Endothelial cell of umbilical vein (primary cell): ENCODE measurements at regions not wholly inside any gene's neighbourhood (a gene's known extent, or its start where the extent isn't known, plus 50 kb on each side); places are given as distances from the start of the nearest gene placed in this dataset.

Experiments used
- BruUV-seq: library from RNA; stranded (reverse); fragments of 400-500 nt; replicated peaks from 2 replicates; lab custom pipeline; 2021; lab: Mats Ljungman, UMichigan
- CTCF ChIA-PET: fragments of 300-600, 350-600 bp; sonication (Branson Sonifier 250); formaldehyde crosslinking; loops from one replicate; lab custom pipeline; 2021; ENCODE audit warnings: antibody characterized with exemption, inconsistent platforms; lab: Charles Lee
- POLR2A ChIA-PET: fragments of 300-600, 350-600 bp; sonication (Branson Sonifier 250); formaldehyde crosslinking; loops from one replicate; lab custom pipeline; 2021; ENCODE audit warnings: antibody characterized with exemption, inconsistent platforms; lab: Charles Lee
- DNase-seq: peaks from one replicate; pipeline ENCODE4 v3.0.0-alpha.2; 2011; ENCODE audit warnings: low read depth, low spot score
- FAIRE-seq: peaks from 2 replicates; lab custom pipeline; 2011; peaks lifted over from hg19 to GRCh38; lab: Jason Lieb, UNC
- H2AFZ ChIP-seq: 2 replicates; pipeline ENCODE4 v1.6.0; 2012; ENCODE audit warnings: low read depth, low read length, control low read depth, inconsistent platforms
- H3K27ac ChIP-seq: 2 replicates; pipeline ENCODE4 v1.5.1; 2011; ENCODE audit warnings: low read depth, mild to moderate bottlenecking, control low read depth, low read length, moderate library complexity; ENCODE audit not compliant: insufficient read depth
- H3K27me3 ChIP-seq, 2 experiments: 2 replicates each; pipeline versions ENCODE4 v1.6.0 to v1.6.1; 2011; ENCODE audit warnings: low read length in 2 of 2, mixed read lengths in 1 of 2; ENCODE audit not compliant: control insufficient read depth in 2 of 2, insufficient read depth in 2 of 2
- H3K36me3 ChIP-seq, 2 experiments: 2 replicates in 1 of 2; 3 replicates in 1 of 2; pipeline ENCODE4 v1.5.1; 2011; ENCODE audit warnings: low read length in 2 of 2, mild to moderate bottlenecking in 1 of 2, moderate library complexity in 1 of 2; ENCODE audit not compliant: control insufficient read depth in 2 of 2, insufficient read depth in 2 of 2; ENCODE audit errors: extremely low read depth in 1 of 2
- H3K4me1 ChIP-seq: 3 replicates; pipeline ENCODE4 v1.5.1; 2011; ENCODE audit warnings: mild to moderate bottlenecking, low read length; ENCODE audit not compliant: control insufficient read depth, insufficient read depth; ENCODE audit errors: extremely low read depth
- H3K4me2 ChIP-seq: 2 replicates; pipeline ENCODE4 v1.6.1; 2011; ENCODE audit warnings: low read length, control low read depth, mixed read lengths; ENCODE audit not compliant: insufficient read depth
- H3K4me3 ChIP-seq, 3 experiments: fragments of 200-600 bp in 1 of 3; sonication (generic), shearing (Covaris generic) in 1 of 3; replicated peaks in 1 of 3; 2 replicates each; pipeline ENCODE4 v1.5.1; 2011 to 2016; ENCODE audit warnings: control low read depth in 3 of 3, low read length in 3 of 3, mild to moderate bottlenecking in 2 of 3, inconsistent platforms in 1 of 3, low read depth in 1 of 3, moderate library complexity in 1 of 3; ENCODE audit not compliant: insufficient read depth in 1 of 3
- H3K79me2 ChIP-seq: 2 replicates; pipeline ENCODE4 v1.6.0; 2012; ENCODE audit warnings: low read length, inconsistent platforms; ENCODE audit not compliant: control insufficient read depth, insufficient read depth
- H3K9ac ChIP-seq: replicated peaks from 2 replicates; pipeline ENCODE3; 2011; ENCODE audit warnings: low read length, control low read depth; ENCODE audit not compliant: insufficient read depth; ENCODE audit errors: extremely low read depth
- H3K9me1 ChIP-seq: replicated peaks from 3 replicates; pipeline ENCODE4 v1.6.0; 2011; ENCODE audit warnings: mild to moderate bottlenecking, low read length; ENCODE audit not compliant: control insufficient read depth, insufficient read depth; ENCODE audit errors: extremely low read depth
- H3K9me3 ChIP-seq: replicated peaks from 2 replicates; pipeline ENCODE4 v1.5.1; 2012; ENCODE audit warnings: low read length, inconsistent platforms; ENCODE audit not compliant: control insufficient read depth, insufficient read depth
- H4K20me1 ChIP-seq: replicated peaks from 2 replicates; pipeline ENCODE3; 2011; ENCODE audit warnings: mild to moderate bottlenecking, low read length; ENCODE audit not compliant: control insufficient read depth, insufficient read depth; ENCODE audit errors: extremely low read depth
- CTCF ChIP-seq, 2 donors: IDR thresholded peaks; 1 replicate in 1 of 2; 2 replicates in 1 of 2; pipeline ENCODE4 v1.5.1; 2011; ENCODE audit warnings: low read length in 2 of 2, mild to moderate bottlenecking in 2 of 2, moderate library complexity in 2 of 2, control low read depth in 1 of 2, inconsistent platforms in 1 of 2, low read depth in 1 of 2; ENCODE audit not compliant: insufficient read depth in 1 of 2; ENCODE audit errors: extremely low read depth in 1 of 2
- EZH2 ChIP-seq: IDR thresholded peaks from 2 replicates; pipeline ENCODE4 v1.6.1; 2012; ENCODE audit warnings: borderline replicate concordance, low read depth, mild to moderate bottlenecking, moderate library complexity, low read length, inconsistent platforms; ENCODE audit not compliant: severe bottlenecking
- FOS ChIP-seq: IDR thresholded peaks from 2 replicates; pipeline ENCODE4 v1.6.1; 2011; ENCODE audit warnings: mild to moderate bottlenecking, low read length, moderate library complexity, borderline replicate concordance; ENCODE audit not compliant: insufficient read depth
- GATA2 ChIP-seq: IDR thresholded peaks from 2 replicates; pipeline ENCODE4 v1.7.0; 2011; ENCODE audit warnings: low read depth, mild to moderate bottlenecking, moderate library complexity, mixed read lengths, low read length; ENCODE audit not compliant: insufficient read length, insufficient read depth
- JUN ChIP-seq: IDR thresholded peaks from 2 replicates; pipeline ENCODE4 v1.6.1; 2011; ENCODE audit warnings: borderline replicate concordance, low read depth; ENCODE audit not compliant: insufficient read length, insufficient read depth
- MAX ChIP-seq: IDR thresholded peaks from 2 replicates; pipeline ENCODE4 v1.6.1; 2011; ENCODE audit not compliant: insufficient read depth, insufficient read length
- MYC ChIP-seq: IDR thresholded peaks from one replicate; pipeline ENCODE4 v1.6.1; 2011; ENCODE audit warnings: mild to moderate bottlenecking, low read depth, low read length
- POLR2A ChIP-seq: IDR thresholded peaks from 2 replicates; pipeline ENCODE4 v1.6.1; 2012; ENCODE audit warnings: low read depth, mild to moderate bottlenecking, control low read depth, low read length
- POLR2AphosphoS5 ChIP-seq: IDR thresholded peaks from 2 replicates; pipeline ENCODE4 v1.6.1; 2012; ENCODE audit warnings: low read depth, mild to moderate bottlenecking, control low read depth, low read length, moderate library complexity; ENCODE audit not compliant: insufficient read depth
- dilution Hi-C: fragments of 300-500 bp; cut with MboI; formaldehyde crosslinking; loops from one replicate; pipeline ENCODE4 v1.15.0; 2019; ENCODE audit warnings: low sequenced_read_pairs; ENCODE audit not compliant: extremely low pct_ligation_motif_present
- intact Hi-C: fragments of 100-400 bp; cut with micrococcal nuclease; formaldehyde crosslinking; loops from one replicate; pipeline ENCODE4 v1.10.0; 2022

- no peaks in the 10 kb centered on the region for H3K9me1 ChIP-seq
- no peaks in the 10 kb centered on the region for H3K79me2 ChIP-seq
- no peak overlapping the region for H3K9ac ChIP-seq
- no peaks in the 10 kb centered on the region for H3K36me3 ChIP-seq
- intact Hi-C loops (loop anchor here (5.0 kb wide), 2 partner anchors 59 to 74 kb away; no protein-coding TSS in a partner anchor), dilution Hi-C loops (no loop called here)
- FAIRE-seq (no peak), DNase-seq (no peak)
- H3K4me2 ChIP-seq, result no peak overlapping the region
- H3K4me1 ChIP-seq, result peaks cover 13% of the 10 kb centered on the region
- ChIA-PET CTCF (no interaction called here), POLR2A (no interaction called here)
- no TSS peak for BruUV-seq
- H3K4me3 ChIP-seq, result no peak overlapping the region
- H3K9me3 ChIP-seq, result no peaks in the 10 kb centered on the region
- no peaks in the 10 kb centered on the region for H4K20me1 ChIP-seq
- peaks cover 2 to 3% of the 10 kb centered on the region in 2 experiments for H3K27me3 ChIP-seq
- TF ChIP-seq GATA2, result no peak
- TF ChIP-seq MAX, result no peak
- no peak for TF ChIP-seq MYC
- TF ChIP-seq EZH2, result no peak
- no peak for TF ChIP-seq CTCF (IDR thresholded peaks at IDR 0.05; ENCODE audit: extremely low read depth in 1 of 2, insufficient read depth in 1 of 2, low read depth in 1 of 2, low read length in 2 of 2)
- no peak for TF ChIP-seq POLR2AphosphoS5
- TF ChIP-seq JUN, result no peak
- TF ChIP-seq POLR2A, result no peak
- no peak for TF ChIP-seq FOS
- H2AFZ ChIP-seq, result no peak overlapping the region
- no peak overlapping the region for H3K27ac ChIP-seq
Observed at GRCh38 chr20:22513574-22513973, 70.8 kb downstream of the FOXA2 start.
